ENCODE measurements at regions not wholly inside any gene's neighbourhood (a gene's known extent, or its start where the extent isn't known, plus 50 kb on each side); places are given as distances from the start of the nearest gene placed in this dataset.

- Mint-ChIP-seq H3K27me3 (ENCODE audit: unreplicated experiment) (no peaks in the 10 kb centered on the region), H3K4me1 (ENCODE audit: unreplicated experiment) (peaks cover 14% of the 10 kb centered on the region), H3K4me3 (ENCODE audit: unreplicated experiment) (no peak overlapping the region), H3K36me3 (ENCODE audit: unreplicated experiment) (no peaks in the 10 kb centered on the region), H3K9me3 (ENCODE audit: unreplicated experiment) (no peaks in the 10 kb centered on the region), H3K27ac (ENCODE audit: unreplicated experiment) (no peak overlapping the region)
- no peak for DNase-seq (ENCODE audit: extremely low spot score, unreplicated experiment)
- no peak for TF ChIP-seq CTCF (IDR thresholded peaks at IDR 0.05)
Measured at GRCh38 chr3:135898774-135899173, 66.8 kb upstream of the PPP2R3A start.

- no peak for DNase-seq (ENCODE audit: extremely low spot score, unreplicated experiment)
- TF ChIP-seq CTCF (IDR thresholded peaks at IDR 0.05), result peak; percentile 39
- Mint-ChIP-seq H3K4me1 (ENCODE audit: unreplicated experiment) (no peaks in the 10 kb centered on the region), H3K9me3 (ENCODE audit: unreplicated experiment) (no peaks in the 10 kb centered on the region), H3K27me3 (ENCODE audit: unreplicated experiment) (no peaks in the 10 kb centered on the region), H3K27ac (ENCODE audit: unreplicated experiment) (no peak overlapping the region), H3K4me3 (ENCODE audit: unreplicated experiment) (no peak overlapping the region), H3K36me3 (ENCODE audit: unreplicated experiment) (no peaks in the 10 kb centered on the region)
Measured at GRCh38 chr3:135905058-135905724, 60.3 kb upstream of the PPP2R3A start.

GRCh38 chr3:135907422-135908165, 57.9 kb upstream of the PPP2R3A start:
- H3K27ac Mint-ChIP-seq (ENCODE audit: unreplicated experiment), result no peak overlapping the region
- peaks cover 6% of the 10 kb centered on the region for H3K4me1 Mint-ChIP-seq (ENCODE audit: unreplicated experiment)
- H3K4me3 Mint-ChIP-seq (ENCODE audit: unreplicated experiment), result no peak overlapping the region
- TF ChIP-seq CTCF (IDR thresholded peaks at IDR 0.05), result no peak
- no peaks in the 10 kb centered on the region for H3K36me3 Mint-ChIP-seq (ENCODE audit: unreplicated experiment)
- no peaks in the 10 kb centered on the region for H3K27me3 Mint-ChIP-seq (ENCODE audit: unreplicated experiment)
- no peaks in the 10 kb centered on the region for H3K9me3 Mint-ChIP-seq (ENCODE audit: unreplicated experiment)
- no peak for DNase-seq (ENCODE audit: extremely low spot score, unreplicated experiment)

- no peak for DNase-seq (ENCODE audit: extremely low spot score, unreplicated experiment)
- Mint-ChIP-seq H3K4me3 (ENCODE audit: unreplicated experiment) (no peak overlapping the region), H3K27ac (ENCODE audit: unreplicated experiment) (no peak overlapping the region), H3K36me3 (ENCODE audit: unreplicated experiment) (no peaks in the 10 kb centered on the region), H3K27me3 (ENCODE audit: unreplicated experiment) (no peaks in the 10 kb centered on the region), H3K4me1 (ENCODE audit: unreplicated experiment) (peaks cover 6% of the 10 kb centered on the region), H3K9me3 (ENCODE audit: unreplicated experiment) (no peaks in the 10 kb centered on the region)
- TF ChIP-seq CTCF (IDR thresholded peaks at IDR 0.05), result no peak
Measured at GRCh38 chr3:135908225-135908624, 57.3 kb upstream of the PPP2R3A start.

GRCh38 chr3:135908737-135909136, 56.8 kb upstream of the PPP2R3A start:
- Mint-ChIP-seq H3K9me3 (ENCODE audit: unreplicated experiment) (no peaks in the 10 kb centered on the region), H3K4me3 (ENCODE audit: unreplicated experiment) (no peak overlapping the region), H3K27me3 (ENCODE audit: unreplicated experiment) (no peaks in the 10 kb centered on the region), H3K27ac (ENCODE audit: unreplicated experiment) (no peak overlapping the region), H3K4me1 (ENCODE audit: unreplicated experiment) (peaks cover 6% of the 10 kb centered on the region), H3K36me3 (ENCODE audit: unreplicated experiment) (no peaks in the 10 kb centered on the region)
- no peak for TF ChIP-seq CTCF (IDR thresholded peaks at IDR 0.05)
- no peak for DNase-seq (ENCODE audit: extremely low spot score, unreplicated experiment)

Data from osteocyte (in vitro differentiated cells).